HG02938 (cell line): ENCODE measurements at regions not wholly inside any gene's neighbourhood (a gene's known extent, or its start where the extent isn't known, plus 50 kb on each side); places are given as distances from the start of the nearest gene placed in this dataset.

Experiments
- ATAC-seq: cut with Tn5 transposase; IDR thresholded peaks from one replicate; pipeline ENCODE4 v1.9.1; 2021; ENCODE audit warnings: mild to moderate bottlenecking, moderate library complexity; ENCODE audit not compliant: unreplicated experiment

- no peak for ATAC-seq
Observed at GRCh38 chr6:133171989-133172604, 69.1 kb upstream of the EYA4 start.

DNA sequence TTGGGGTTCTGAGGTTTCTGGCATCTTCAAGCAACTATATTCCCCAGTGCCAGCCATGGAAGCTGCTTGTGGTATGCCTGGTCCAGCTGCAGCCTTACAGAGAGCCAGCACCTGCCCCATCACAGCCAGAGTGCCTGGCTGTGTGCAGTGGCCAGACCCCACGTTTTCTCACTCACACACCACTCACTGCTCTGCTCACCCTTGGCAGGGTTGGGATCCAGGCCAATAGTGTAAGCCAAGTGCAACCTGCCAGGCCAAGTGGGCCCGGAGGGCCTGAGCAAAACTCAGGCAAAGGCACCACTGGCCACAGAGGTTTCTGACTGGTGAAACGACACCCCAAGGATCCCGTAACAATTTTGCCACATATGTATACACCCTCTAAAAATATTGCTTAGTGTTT lies 67.9 kb upstream of the EYA4 start:
- no peak for ATAC-seq

DNA sequence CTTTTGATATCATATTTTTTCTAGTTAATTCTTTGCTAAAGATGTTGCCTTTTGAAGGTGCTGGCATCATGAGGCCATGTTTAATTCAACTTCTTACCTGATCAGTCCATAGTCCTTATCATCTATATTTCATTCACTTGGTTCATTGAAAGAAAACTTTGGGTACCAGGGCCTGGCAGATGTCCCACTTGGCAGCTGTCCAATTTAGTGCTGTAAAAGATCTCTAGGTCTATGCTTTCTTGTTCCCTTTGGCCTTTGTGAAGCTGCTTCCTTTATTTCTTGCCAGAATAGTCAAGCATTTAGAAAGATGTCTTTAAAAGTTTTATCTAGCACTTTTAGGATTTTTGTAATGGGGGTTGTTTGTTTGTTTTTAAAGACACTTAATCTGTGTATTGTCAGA lies 61.7 kb upstream of the EYA4 start:
- ATAC-seq = no peak

DNA sequence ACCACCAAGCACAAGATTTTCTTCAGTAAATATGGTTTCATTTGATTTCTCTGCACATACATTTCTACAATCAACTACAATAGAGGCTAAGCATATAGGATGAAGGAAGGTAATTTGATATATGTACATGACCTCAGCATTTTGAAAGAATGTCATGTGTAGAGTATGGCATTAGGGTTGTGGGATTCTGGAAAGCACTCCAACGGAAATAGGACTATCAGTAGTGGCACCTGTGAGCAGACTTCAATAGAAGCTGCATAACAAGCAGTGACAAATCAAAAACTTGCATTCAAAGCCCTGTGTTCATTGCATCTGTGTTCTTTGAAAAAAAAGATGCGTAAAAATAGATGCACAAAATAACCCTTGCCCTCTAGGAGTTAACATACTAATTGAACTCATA lies 57.5 kb upstream of the EYA4 start:
- no peak for ATAC-seq

GRCh38 chr6:133184798-133185372 lies 56.3 kb upstream of the EYA4 start:
- ATAC-seq = no peak

DNA sequence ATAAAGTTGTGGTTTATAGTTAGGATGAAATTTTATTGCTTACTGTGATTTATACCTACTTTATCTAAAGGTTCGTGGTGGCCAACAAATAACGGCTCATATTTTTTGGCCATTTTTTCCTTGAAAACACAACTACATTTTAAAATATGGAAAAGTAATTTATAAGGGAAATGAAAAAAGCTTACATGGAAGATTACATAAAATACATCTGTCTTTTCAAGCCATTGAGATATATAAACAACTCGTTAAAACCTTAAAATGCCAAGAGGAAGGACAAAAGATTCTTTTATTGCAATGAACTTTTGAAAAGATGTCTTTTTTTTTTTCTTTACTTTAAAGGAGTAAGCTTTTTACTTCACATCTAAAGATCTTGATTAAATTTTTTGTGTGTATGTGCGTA lies 55.4 kb upstream of the EYA4 start:
- no peak for ATAC-seq

DNA sequence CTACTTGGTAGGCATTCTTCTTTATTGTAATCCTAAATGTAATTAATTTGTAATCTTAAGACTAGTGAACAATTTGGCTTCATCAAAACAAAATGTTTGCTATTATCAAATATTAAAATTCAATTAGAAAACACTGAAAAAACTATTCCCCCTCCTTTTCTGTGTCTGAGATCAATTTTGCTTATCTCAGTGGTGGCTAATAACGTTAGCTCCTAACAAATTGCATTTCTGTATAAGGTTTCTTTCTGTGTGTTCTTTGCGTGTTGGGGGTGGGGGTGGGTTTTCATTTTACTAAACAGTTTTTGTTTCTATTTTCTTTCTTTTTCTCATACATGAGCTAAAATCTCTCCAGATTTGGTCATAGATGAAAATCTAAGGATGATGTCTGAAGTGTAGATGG lies 54.0 kb upstream of the EYA4 start:
- no peak for ATAC-seq

DNA sequence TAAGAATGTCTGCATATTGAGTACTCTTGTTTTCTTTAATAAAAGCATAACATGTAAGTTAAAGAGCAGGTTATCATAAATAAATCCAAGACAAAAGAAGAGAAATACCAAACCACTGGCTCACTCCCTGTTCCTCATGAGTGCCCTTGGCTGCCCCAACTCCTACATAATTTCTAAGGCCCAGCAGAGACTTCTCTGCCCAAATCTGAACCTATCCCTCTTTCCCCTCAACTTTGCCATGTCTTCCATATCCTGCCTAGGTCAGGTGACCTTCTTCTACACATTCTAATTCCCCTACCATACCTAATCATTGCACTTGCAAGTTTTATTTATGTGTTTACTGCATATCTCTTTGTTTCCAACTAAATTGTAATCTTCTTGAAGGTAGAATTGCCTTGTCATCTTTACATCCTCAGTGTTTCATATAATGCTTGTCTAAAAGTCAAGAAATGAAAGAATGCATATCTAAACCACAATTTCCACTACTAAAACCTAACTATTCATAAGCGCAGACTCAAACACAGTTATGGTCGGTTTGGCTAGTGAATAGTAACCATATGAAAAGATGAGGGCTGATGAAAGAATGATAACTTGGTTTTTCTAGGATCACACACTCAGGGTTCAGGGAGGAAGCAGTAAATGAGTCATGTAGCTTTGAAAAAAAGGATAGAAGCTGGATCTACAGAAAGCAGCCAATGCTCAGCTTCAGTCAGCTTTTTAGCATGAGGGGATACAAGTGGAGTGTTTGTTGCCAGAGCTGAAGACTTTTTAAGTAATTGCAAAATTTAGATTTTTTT lies 53.3 kb upstream of the EYA4 start:
- no peak for ATAC-seq

GRCh38 chr6:133190912-133191311 lies 50.2 kb upstream of the EYA4 start:
- ATAC-seq = no peak

GRCh38 chr6:133191323-133191722 lies 49.8 kb upstream of the EYA4 start:
- ATAC-seq = no peak
